Fibroblast of skin of right biceps (primary cell): ENCODE measurements at regions not wholly inside any gene's neighbourhood (a gene's known extent, or its start where the extent isn't known, plus 50 kb on each side); places are given as distances from the start of the nearest gene placed in this dataset.

Experiments
- DNase-seq: peaks from one replicate; pipeline ENCODE4 v3.0.0-alpha.2; 2013

DNA sequence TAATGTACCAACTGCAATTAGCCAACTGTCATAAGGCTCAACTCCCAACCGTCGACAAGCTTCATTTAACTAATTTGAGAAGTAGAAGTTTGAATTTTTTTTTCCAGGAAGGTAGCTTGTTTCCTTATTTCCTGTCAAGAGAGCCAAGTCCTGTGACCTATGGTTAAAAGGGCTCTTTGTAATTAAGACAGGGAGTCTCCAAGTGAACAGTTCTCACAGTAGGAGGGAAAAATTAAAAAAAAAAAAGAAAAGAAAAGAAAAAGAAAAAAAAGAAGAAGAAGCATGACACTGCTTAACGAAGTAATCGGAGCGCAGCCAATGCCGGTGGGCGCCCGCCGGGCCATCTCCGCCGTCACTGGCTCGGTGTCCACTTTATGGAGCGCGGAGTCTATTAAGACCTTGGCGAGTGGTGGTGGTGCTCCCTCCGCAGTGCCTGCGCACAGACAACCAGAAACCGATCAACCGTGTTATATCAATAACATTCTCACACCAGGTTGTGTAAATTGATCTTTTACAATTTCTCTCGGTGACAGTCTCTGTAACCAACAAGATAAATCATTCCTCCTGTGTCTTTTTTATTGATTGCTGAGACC lies 197.2 kb upstream of the POU3F3 start:
- no peak for DNase-seq

DNA sequence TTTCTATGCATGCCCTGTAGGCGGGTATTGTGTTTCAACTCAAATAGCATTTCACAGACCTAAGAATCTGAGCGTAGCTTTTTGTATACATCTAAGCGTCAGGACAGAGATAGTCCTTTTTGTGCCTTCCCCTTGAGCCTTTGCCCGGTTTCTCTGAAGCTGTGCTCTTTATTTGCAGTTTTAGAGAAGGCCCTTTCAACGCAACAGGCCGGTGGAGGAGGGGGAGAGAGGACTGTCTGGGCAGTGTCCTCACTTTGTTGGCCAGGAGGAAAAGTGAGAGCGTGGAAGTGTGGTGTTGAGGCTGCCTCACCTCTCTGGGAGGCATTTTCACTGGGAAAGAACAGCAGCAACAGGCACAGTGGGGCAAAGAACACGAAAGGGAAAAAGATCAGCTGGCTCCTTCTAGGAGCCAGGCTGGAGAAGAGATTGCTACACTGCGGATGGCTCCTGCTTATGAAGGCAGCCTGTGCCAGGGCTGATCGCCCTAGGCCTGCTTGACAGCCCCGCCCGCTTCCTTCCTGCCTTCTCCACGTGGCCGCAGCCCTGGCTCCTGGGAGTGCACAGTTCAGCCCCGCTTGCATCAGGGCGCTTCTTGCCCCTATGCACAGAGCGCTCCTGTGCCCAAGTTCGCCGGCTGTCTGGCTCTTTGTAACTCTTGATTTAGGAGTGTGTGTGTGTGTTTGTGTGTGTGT lies 195.6 kb upstream of the POU3F3 start:
- DNase-seq: no peak

DNA sequence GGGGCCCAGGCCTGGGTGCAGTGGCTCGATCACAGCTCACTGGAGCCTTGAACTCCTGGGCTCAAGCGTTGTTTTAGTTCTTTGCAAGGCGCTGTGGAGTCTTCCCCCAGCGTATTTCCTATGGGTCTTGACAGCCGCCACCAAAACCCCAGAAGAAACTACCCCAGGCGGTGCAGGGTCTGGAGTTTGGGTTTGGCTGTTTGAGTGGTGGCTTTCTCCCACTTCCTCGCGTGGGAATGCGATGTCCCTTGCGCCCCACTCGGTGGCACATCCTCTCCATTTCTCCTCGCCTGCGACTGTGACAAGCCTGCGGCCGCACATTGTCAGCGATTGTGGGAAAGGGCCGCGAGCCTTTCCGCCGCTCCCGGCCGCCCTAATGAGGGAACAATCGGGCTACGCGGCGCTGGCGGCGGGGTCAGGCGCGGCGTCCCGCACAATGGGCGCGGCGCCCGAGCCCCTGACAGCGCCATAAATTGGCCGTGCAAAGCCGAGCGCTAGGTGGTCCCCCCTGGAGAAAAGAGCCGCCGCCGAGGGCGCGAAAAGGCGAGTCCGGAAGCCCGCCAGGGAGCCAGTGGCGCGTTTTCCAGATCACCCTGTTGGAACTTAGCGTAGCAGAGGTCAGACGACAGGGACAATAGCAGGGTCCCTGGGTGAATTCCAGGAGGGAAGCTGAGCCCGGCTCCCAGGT lies 194.9 kb upstream of the POU3F3 start:
- DNase-seq: no peak

DNA sequence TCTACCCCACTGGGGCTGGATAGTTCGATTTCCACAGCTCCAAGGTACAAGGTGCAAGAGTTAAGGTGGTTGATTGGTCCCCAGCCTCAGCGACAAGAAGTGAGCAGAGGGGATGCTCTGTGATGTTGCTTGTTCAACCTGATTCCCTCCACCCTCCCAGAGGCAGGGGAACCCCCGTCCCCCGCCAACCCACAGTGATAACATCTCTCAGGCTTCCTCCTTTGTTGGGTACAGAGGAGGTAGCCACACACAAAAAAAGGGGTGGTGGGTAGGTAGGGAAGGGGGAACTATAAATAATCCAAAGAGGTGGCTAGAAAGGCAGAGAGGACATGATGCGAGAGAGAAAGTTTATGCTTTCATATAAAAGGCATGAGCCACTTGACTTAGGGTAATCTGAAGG lies 192.9 kb upstream of the POU3F3 start:
- no peak for DNase-seq

DNA sequence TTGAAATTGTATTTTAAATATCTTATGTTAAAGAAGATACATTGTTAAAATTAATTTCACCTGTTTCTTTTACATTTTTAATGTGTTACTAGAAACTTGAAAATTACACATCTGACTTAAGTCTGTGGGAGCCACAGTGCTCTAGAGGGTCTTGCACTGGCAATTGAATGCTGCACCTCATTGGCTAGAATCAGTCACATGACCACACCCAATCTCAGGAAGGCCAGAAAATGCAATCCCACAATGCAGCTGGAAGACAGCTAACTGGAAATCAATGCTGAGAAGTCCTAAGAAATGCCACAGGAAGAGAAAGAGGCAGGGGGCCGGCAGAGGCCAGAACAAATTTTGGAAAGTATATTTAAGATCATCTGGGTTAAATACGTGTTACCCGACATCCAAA lies 189.2 kb upstream of the POU3F3 start:
- DNase-seq: no peak

DNA sequence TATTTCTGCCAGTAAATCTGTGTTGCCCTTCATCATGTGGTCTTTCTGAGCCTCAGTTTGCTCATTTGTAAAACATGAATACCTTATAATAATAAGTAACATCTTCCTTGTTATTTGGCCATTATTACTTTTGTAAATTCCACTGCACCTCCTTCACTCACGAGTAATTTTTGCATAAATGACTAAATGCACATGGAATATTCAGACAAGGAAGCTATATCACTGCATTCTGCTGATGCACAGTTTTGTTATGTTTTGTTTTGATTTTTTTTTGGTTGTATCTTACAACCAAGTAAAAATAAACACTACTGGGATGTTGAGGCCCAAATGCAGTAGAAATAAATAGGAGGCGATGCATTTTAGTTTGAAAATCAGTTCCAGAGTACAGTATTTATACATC lies 185.3 kb upstream of the POU3F3 start:
- DNase-seq: no peak

DNA sequence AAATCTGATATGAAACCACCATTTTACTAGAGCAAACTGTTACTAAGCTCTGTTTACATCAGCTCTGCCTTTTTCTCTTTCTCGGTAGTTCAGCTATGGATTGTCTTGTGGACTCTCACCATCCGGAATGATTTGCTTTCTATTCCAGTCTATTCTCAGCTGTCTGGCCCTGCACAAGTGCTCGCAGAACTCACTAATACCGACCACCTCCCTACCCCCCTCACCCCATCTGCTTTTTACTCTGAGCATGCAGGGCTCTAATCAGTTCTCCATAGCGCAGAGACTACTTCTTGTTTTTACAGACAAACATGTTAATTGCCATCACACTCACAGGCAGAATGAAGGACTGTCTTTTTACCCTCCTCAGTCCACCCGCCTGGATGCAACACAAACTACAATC lies 180.7 kb upstream of the POU3F3 start:
- DNase-seq: no peak

DNA sequence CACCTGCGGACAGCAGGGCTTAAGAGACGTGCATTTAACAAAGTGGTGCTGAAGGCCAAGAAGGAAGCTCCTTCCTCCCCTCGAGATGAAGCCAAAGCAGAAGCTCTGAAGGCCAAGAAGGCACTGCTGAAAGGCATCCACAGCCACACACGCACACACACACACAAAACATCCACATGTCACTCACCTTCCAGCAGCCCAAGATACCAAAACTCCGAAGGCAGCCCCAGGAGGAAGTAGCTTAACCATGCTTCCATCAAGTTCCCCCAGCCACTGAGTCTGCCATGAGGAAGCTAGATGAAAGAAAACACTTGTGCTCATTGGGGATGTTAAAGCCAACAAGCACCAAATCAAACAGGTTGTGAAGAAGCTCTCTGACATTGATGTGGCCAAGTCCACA lies 175.7 kb upstream of the POU3F3 start:
- DNase-seq: no peak

DNA sequence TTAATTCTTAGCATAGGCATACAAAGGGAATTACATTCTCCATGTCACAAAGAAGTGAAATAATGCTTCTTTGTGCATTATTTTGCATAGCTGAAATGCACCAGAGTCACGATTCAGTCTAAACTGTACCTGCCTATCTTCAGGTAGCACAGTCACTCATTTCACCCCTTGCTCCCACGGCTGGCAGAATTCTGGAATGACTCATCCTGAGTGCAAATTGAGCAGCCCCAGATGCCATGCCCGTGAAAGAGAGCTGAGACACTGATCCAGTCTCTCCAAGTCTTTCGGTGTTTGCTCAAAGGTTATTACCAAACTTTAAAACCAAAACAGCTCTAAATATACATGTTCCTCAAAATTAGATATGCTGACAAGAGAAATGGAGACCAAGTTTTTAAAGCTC lies 168.3 kb upstream of the POU3F3 start:
- no peak for DNase-seq

DNA sequence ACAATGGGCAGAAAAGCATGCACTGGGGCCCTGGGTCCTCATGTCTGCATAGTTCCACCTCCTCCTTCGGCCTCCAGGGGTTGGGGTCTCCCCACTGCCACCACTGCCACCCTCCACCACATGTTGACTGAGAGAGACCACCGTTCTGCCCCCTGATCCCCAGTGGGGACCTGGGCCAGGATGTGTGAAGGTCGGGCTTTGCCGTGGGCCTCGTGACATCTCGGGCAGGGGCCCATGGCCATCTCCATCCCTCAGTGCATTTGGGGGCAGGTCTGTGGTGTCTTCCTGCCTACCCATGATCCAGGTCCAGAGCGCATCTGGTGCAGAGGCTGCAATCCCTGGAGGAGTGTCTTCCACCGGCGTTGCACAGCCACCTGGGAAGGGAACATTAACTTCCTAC lies 166.8 kb upstream of the POU3F3 start:
- no peak for DNase-seq

DNA sequence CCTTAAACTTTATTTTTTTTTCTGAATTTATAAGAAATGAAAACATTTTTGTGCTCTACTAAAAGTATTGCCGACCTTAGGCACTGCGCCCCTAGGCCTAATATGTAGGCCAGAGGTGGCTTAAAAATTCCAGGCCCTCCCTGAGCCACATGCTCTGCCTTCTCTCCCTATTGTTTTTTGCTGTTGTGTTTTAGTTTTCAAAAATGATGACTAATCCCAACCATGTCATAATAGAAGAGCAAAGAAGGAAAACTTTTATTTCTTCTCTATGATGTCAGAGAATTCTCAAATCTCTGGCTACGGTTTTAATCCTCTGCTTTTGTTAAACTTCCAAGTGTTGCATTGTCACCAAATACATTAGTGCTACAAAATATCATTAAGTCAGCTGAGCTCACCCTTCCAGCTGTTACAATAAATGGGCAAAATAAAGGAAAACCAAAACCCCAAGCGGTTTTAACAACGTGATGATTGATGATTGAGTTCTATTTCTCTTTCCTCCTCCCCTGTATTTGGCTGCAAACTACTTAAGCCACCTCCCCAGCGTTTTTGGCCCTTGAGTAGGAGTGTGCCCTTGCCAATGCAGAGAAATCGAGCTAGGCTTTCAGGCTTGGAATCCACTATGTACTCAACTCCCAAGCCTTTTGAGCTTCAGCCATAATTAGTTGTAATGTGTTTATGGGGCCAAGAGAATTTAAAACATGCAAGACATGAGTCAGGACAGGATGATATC lies 163.5 kb upstream of the POU3F3 start:
- no peak for DNase-seq

DNA sequence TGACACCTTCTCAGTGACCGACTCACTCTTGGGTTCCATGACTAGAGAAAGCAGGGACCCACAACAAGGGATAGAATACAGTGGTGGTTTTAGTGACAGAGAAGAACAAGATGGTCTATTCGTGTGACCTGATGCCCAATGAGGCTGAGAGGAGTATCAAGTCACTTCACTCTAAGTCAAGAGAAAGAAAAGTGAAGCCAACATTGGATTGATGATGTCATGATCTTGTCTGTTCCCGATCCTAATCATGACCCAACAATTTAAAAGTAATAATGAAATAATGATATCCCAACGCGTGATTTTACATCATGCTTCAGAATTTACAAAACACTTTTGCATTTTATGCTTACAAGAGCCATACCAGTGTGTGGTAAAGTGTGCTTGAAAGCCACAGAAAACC lies 155.6 kb upstream of the POU3F3 start:
- no peak for DNase-seq

DNA sequence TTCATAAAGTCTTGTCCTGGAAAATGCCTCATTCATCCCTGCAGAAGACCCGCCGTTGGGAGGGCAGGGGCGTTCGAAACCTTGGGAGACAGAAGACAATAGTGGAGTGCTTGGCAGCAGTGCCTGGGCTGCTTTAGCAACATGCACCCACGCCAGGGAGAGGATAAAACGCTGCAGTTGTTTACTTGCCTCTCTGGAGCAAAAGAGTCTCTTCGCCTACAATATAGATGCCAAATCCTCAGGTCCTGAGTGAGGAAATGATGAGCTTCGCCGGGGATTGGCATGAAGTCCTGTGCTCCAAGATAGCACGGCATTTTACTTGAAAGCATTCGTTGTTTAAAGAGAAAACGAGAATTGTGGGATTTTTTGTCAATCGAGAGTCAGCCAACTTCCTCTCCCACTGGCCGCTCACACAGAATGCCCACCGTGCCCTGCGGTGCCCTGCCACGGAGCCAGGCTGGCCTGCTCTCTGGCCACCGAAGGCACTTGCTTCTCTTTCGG lies 152.5 kb upstream of the POU3F3 start:
- DNase-seq: no peak

DNA sequence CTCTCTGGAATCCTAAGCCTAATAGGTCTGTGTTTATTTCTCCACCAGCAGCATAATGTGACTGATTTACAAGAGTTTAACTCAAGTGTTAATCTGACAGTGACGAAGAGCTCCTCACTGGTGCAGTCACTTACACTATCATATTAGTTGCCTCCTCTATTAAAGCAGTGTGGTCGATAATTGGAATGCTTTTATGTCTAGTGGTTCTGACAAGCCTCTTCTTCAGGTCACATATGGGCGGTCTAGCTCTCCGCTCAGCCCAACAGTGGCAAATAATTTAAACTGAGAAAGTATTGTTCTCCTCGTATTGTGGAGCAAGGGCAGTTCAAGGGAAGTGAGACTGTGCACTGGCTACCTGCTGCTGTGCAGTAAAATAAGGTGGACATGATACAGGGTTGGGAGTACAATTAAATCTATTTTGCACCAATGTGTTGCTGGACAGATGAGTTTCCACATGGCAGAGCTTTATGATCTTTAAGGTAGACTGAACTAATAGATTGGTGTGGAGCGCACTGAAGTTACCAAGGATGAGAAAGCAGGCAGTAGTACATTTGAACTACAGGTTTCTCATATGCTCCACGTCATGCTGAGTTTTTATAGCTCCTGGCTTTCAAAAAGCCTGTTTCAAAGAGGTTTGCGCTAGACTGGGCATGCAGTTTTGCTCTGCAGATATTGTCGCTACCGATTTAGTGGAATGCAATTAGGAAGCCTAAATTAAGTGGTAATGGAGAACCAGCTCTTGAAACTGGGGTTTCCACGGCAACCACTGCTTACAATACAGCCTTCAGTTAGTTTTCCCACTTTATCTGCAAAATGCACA lies 151.7 kb upstream of the POU3F3 start:
- DNase-seq: no peak

DNA sequence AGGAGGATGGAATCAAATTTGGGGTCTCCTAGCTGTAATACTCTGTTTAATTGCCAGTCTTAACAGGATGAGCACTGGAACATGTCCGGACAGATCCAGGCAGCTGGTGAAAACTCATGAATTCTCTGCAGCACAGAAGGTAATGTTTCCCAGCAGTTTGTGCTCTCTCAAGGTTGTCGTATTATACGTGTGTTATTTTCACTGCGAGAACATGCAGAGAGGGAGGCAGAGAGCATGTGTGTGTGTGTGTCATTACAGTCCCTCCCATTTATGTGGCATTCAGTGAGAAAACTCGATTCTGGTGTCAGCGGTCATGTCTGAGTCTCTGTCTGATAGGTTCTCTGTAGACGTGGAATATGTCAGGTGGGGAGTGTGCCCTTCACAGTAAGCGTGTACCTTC lies 150.2 kb upstream of the POU3F3 start:
- DNase-seq: no peak

DNA sequence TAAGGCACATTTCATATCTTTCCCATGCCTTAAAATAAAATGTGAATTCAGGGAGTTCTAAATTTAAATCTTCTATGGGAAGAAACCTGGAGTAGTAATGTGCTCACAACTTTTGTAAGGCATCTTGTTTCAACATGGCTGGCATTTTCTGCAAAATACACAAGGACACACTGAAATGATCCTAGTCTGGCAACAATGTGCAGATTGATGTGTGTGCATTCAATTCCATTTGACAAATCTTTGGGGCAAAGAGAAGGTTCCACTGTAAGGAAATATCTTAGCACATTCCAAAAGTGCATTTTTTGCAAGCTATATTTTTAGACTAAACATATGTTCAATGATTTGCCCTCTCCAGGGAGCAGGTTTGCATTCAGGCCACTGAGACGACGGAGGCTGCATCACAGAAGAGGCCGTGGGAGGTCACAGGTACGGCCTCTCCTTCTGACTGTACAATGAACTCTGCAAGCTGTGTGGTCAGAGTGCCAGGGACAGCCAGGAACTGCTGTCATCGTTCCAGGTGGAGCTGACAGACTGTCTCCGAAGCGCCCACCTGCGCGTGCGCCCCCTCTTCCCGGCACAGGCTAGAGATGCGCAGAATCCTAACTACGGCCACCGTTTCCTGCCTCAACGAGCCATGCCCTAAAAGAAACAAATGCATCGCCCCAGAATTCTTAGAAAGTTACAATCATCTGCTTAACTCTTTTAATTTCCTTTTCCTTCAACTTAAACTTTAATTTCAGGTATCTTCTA lies 149.2 kb upstream of the POU3F3 start:
- no peak for DNase-seq

DNA sequence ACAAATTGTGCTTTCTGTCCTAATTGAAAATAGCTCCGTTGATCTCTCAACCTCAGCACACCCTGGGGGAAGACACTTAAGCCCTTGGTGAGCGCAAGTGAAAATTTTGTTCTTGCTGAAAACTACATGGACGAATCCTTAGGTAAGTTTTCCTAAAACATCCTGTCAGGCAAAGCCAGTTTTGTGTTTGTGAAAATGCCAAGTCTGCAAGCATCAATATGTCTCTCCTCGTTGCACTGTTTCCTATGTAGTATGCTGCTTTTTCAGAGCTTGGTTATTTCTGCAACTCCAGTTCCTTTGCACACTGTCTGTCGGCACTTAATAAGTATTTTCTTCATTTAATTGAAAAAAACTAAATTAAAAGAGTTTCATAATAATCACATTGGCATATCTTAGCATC lies 146.9 kb upstream of the POU3F3 start:
- no peak for DNase-seq

DNA sequence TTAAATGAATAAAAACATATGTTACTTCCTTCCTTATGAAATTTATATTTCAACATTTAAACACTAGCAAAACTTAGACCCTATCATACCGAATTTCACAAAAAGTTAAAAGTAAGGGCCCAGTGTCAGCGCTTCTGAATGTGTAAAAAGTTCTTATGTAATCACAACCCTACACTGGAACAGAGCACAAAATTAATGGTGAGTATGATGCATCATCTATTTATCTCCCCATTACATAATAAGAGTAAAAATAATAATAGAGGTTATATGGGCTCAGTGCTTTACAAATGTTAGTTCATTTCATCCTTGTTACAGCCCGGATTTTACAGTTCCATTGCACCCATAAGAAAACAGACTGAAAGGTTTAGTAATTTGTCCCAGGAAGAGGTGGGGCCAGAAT lies 144.9 kb upstream of the POU3F3 start:
- DNase-seq: no peak

DNA sequence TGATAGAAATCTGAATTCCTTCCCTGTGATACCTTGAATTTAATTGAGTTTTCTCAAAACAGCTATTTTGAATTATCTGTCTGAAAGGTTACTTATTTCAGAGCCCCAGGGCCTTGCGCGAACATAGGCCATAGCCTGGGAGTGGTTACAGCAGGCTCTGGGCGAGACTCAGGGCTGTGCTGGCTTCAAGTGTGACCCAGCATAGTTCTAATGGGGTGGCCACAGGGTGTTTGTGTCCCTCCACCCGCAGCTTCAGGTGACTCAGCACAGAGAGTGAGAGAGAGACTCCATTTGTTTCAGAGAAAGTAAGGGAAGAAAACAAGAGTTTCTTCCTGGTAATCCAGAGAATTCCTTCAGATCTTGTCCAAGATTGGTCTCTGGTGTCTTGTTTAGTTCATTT lies 137.9 kb upstream of the POU3F3 start:
- DNase-seq: no peak

DNA sequence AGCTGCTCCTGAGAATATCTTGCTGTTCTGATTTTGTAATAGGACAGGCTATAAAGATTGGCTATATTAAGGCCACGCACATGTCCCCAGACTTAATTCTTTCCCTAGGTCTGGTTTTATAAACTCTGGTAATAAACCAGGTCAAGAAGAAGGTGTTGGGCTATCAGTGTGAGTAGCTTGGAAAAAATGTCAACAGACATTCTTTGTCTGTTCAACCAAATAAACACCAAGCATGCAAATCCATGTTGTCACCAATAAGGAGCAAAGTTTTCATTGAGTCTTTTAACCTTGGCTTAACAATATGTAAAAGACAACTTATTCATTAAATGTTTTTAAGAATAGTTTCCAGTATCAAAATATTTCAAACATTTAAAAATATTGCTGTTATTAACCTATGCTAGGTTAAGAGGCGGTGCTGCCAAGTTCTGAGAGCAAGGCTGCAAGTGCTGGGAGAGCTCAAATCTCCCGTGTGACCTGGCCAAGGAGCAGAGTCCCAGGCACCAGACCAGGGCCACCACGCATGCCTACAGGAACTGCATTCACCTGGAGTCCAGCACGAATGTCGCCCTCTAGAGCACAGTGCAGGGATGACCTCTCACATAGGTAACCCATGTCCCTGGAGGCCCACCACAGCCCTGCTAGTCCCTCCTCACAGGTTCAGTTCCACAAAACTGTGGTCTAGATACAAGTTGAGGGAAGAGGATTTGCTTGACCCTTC lies 120.5 kb upstream of the POU3F3 start:
- no peak for DNase-seq

DNA sequence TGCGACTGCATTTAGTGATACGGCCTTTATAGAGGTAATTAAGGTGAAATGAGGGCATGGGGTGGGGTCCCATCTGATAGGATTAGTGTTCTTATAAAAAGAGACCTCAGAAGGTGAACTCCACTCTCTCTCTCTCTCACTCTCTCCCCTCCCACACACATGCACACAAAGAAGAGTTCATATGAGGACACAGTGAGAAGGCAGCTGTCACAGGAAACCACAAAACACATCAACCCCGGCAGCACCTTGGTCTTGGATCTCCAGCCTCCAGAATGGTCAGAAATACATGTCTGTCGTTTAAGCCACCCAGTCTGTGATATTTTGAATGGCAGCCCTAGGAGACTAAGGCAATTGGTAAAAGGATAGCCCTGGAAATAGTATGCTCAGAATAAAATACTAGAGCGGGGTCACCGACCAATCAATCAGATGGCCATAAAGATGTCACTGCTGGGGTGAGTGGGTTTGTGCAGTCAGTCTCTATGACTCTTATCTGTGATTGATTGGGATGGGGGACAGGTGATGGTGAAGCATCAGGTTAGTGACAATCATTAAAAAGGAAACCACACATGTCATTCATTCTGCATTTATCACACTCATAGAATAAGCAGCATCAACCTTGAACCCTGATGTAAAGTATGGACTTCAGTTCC lies 118.9 kb upstream of the POU3F3 start:
- DNase-seq: no peak
